Neural cell (in vitro differentiated cells): ENCODE measurements at regions not wholly inside any gene's neighbourhood (a gene's known extent, or its start where the extent isn't known, plus 50 kb on each side); places are given as distances from the start of the nearest gene placed in this dataset.

Experiments used
- CTCF ChIP-seq: fragments of 450-650 bp; IDR thresholded peaks from 2 replicates; pipeline ENCODE4 v1.5.1; 2014; ENCODE audit warnings: antibody characterized with exemption, mild to moderate bottlenecking, moderate library complexity; ENCODE audit not compliant: poor library complexity, severe bottlenecking
- EP300 ChIP-seq: fragments of 450-650 bp; conservative IDR thresholded peaks from 2 replicates; pipeline ENCODE4 v1.6.1; 2014; ENCODE audit warnings: antibody characterized with exemption, mild to moderate bottlenecking, moderate library complexity; ENCODE audit not compliant: poor library complexity, severe bottlenecking
- EZH2 ChIP-seq: fragments of 200-600, 300-800 bp; shearing (Covaris generic), sonication (generic); IDR thresholded peaks from 2 replicates; pipeline ENCODE4 v1.6.1; 2014; ENCODE audit warnings: antibody characterized with exemption, low read length, borderline replicate concordance, mild to moderate bottlenecking; ENCODE audit not compliant: insufficient read depth, poor library complexity, severe bottlenecking
- MXI1 ChIP-seq: fragments of 450-650 bp; conservative IDR thresholded peaks from 2 replicates; pipeline ENCODE4 v1.6.1; 2014; ENCODE audit warnings: antibody characterized with exemption, mild to moderate bottlenecking; ENCODE audit not compliant: poor library complexity, severe bottlenecking
- POLR2AphosphoS5 ChIP-seq: IDR thresholded peaks from 2 replicates; pipeline ENCODE4 v1.6.1; 2012
- RAD21 ChIP-seq: fragments of 450-650 bp; conservative IDR thresholded peaks from 2 replicates; pipeline ENCODE4 v1.6.1; 2014; ENCODE audit warnings: antibody characterized with exemption, mild to moderate bottlenecking, moderate library complexity
- SMC3 ChIP-seq: fragments of 450-650 bp; conservative IDR thresholded peaks from 2 replicates; pipeline ENCODE4 v1.6.1; 2014; ENCODE audit warnings: antibody characterized with exemption, mild to moderate bottlenecking, moderate library complexity; ENCODE audit not compliant: poor library complexity
- TAF1 ChIP-seq: IDR thresholded peaks from 2 replicates; pipeline ENCODE4 v1.6.1; 2012; ENCODE audit warnings: low read depth
- TF ChIP-seq, protein P1 (sequence below): IDR thresholded peaks from 2 replicates; pipeline ENCODE4 v1.6.1; 2012; ENCODE audit warnings: borderline replicate concordance

- TF ChIP-seq CTCF, result no peak
- TF ChIP-seq POLR2AphosphoS5, result peak; percentile 55
- no peak for TF ChIP-seq EZH2
- no peak for TF ChIP-seq RAD21
- TF ChIP-seq, protein P1, sequence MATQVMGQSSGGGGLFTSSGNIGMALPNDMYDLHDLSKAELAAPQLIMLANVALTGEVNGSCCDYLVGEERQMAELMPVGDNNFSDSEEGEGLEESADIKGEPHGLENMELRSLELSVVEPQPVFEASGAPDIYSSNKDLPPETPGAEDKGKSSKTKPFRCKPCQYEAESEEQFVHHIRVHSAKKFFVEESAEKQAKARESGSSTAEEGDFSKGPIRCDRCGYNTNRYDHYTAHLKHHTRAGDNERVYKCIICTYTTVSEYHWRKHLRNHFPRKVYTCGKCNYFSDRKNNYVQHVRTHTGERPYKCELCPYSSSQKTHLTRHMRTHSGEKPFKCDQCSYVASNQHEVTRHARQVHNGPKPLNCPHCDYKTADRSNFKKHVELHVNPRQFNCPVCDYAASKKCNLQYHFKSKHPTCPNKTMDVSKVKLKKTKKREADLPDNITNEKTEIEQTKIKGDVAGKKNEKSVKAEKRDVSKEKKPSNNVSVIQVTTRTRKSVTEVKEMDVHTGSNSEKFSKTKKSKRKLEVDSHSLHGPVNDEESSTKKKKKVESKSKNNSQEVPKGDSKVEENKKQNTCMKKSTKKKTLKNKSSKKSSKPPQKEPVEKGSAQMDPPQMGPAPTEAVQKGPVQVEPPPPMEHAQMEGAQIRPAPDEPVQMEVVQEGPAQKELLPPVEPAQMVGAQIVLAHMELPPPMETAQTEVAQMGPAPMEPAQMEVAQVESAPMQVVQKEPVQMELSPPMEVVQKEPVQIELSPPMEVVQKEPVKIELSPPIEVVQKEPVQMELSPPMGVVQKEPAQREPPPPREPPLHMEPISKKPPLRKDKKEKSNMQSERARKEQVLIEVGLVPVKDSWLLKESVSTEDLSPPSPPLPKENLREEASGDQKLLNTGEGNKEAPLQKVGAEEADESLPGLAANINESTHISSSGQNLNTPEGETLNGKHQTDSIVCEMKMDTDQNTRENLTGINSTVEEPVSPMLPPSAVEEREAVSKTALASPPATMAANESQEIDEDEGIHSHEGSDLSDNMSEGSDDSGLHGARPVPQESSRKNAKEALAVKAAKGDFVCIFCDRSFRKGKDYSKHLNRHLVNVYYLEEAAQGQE, result no peak
- no peak for TF ChIP-seq TAF1
- TF ChIP-seq EP300, result peak; percentile 53
- no peak for TF ChIP-seq SMC3
- TF ChIP-seq MXI1, result no peak
These were observed 173.9 kb downstream of the SALL1 start for GRCh38 chr16:50977138-50977537.
